ENCODE measurements at regions not wholly inside any gene's neighbourhood (a gene's known extent, or its start where the extent isn't known, plus 50 kb on each side); places are given as distances from the start of the nearest gene placed in this dataset.

- TF ChIP-seq SUZ12 (IDR thresholded peaks at IDR 0.05; ENCODE audit: extremely low read depth, insufficient read depth, insufficient read length), result no peak
- no peak for TF ChIP-seq YY1 (IDR thresholded peaks at IDR 0.05; ENCODE audit: insufficient read depth, insufficient read length)
- TF ChIP-seq ZNF274 (IDR thresholded peaks at IDR 0.05; ENCODE audit: low read depth, low read length), result no peak
Measured at GRCh38 chr3:152021951-152022461, 148.6 kb downstream of the SUCNR1 start.

All from NT2/D1 (cell line).